HG03442 (cell line): ENCODE measurements at regions not wholly inside any gene's neighbourhood (a gene's known extent, or its start where the extent isn't known, plus 50 kb on each side); places are given as distances from the start of the nearest gene placed in this dataset.

ENCODE experiments used
- ATAC-seq: cut with Tn5 transposase; IDR thresholded peaks from one replicate; pipeline ENCODE4 v1.9.1; 2021; ENCODE audit warnings: mild to moderate bottlenecking, moderate library complexity; ENCODE audit not compliant: unreplicated experiment

- ATAC-seq = peak; percentile 74
Measured at GRCh38 chr10:108902619-108903285, 1020.6 kb downstream of the XPNPEP1 start.

GRCh38 chr10:108901781-108902618 is 1021.3 kb downstream of the XPNPEP1 start:
- ATAC-seq = no peak

GRCh38 chr10:108899670-108900069 is 1023.6 kb downstream of the XPNPEP1 start:
- no peak for ATAC-seq

GRCh38 chr10:108894402-108895301 is 1028.7 kb downstream of the XPNPEP1 start:
- peak; percentile 84 for ATAC-seq

- no peak for ATAC-seq
Measured at GRCh38 chr10:108877095-108877561, 1046.2 kb downstream of the XPNPEP1 start.

- no peak for ATAC-seq
Measured at GRCh38 chr10:108872854-108873253, 1050.5 kb downstream of the XPNPEP1 start.

- ATAC-seq = no peak
Measured at GRCh38 chr10:108868881-108869280, 1054.4 kb downstream of the XPNPEP1 start.

- ATAC-seq = no peak
Measured at GRCh38 chr10:108862676-108863350, 1060.5 kb downstream of the XPNPEP1 start.

GRCh38 chr10:108861181-108861754 is 1062.0 kb downstream of the XPNPEP1 start:
- no peak for ATAC-seq

- ATAC-seq = peak; percentile 71
Measured at GRCh38 chr10:108852211-108852610, 1071.1 kb downstream of the XPNPEP1 start.

GRCh38 chr10:108850138-108850854 is 1073.0 kb downstream of the XPNPEP1 start:
- peak; percentile 87 for ATAC-seq

GRCh38 chr10:108849688-108850087 is 1073.6 kb downstream of the XPNPEP1 start:
- peak; percentile 23 for ATAC-seq

GRCh38 chr10:108849186-108849585 is 1074.1 kb downstream of the XPNPEP1 start:
- no peak for ATAC-seq

- ATAC-seq = no peak
Measured at GRCh38 chr10:108848046-108848445, 1075.3 kb downstream of the XPNPEP1 start.

GRCh38 chr10:108840944-108841343 is 1082.4 kb downstream of the XPNPEP1 start:
- no peak for ATAC-seq

- peak; percentile 50 for ATAC-seq
Measured at GRCh38 chr10:108836362-108836761, 1086.9 kb downstream of the XPNPEP1 start.

- no peak for ATAC-seq
Measured at GRCh38 chr10:108822026-108822425, 1101.3 kb downstream of the XPNPEP1 start.

- no peak for ATAC-seq
Measured at GRCh38 chr10:108819302-108819701, 1104.0 kb downstream of the XPNPEP1 start.

- ATAC-seq = no peak
Measured at GRCh38 chr10:108817584-108817983, 1105.7 kb downstream of the XPNPEP1 start.
